ENCODE measurements at regions not wholly inside any gene's neighbourhood (a gene's known extent, or its start where the extent isn't known, plus 50 kb on each side); places are given as distances from the start of the nearest gene placed in this dataset.

- no peak overlapping the region for H3K4me3 Mint-ChIP-seq
- H3K36me3 Mint-ChIP-seq, result no peaks in the 10 kb centered on the region
- intact Hi-C loops (cut with micrococcal nuclease), result loop anchor here (10.0 kb wide), 3 partner anchors 163 to 673 kb away; partner anchors contain the start of gene BCL11A (in 1 of the 2)
- Histone ChIP-seq H3K4me1 (ENCODE audit: control insufficient read depth in 2 of 2, insufficient read depth in 2 of 2, low read length in 2 of 2) (peaks cover 0 to 21% of the 10 kb centered on the region in 2 donors), H3K9me3 (ENCODE audit: control insufficient read depth in 2 of 3, low read length in 3 of 3) (no peaks in the 10 kb centered on the region), H3K4me3 (ENCODE audit: low read length) (no peak overlapping the region), H3K36me3 (ENCODE audit: control insufficient read depth in 2 of 3, insufficient read depth in 3 of 3, low read length in 3 of 3) (no peaks in the 10 kb centered on the region), H3K27ac (ENCODE audit: low read depth, low read length) (no peak overlapping the region), H3K27me3 (ENCODE audit: control insufficient read depth in 2 of 2, insufficient read depth in 2 of 2, low read length in 2 of 2) (no peaks in the 10 kb centered on the region)
- DNase-seq (no peak), ATAC-seq (no peak)
- H3K27ac Mint-ChIP-seq, result peak overlapping the region in 1 of 9 donors; percentile 26
- peaks cover 14 to 35% (median 31%) of the 10 kb centered on the region in 7 donors for H3K4me1 Mint-ChIP-seq
- ChIA-PET CTCF (no interaction called here), POLR2A (no interaction called here)
- peaks cover 0 to 5% (median 0%) of the 10 kb centered on the region in 5 donors for H3K27me3 Mint-ChIP-seq
- H3K9me3 Mint-ChIP-seq, result peaks cover 0 to 5% (median 0%) of the 10 kb centered on the region in 11 donors
Measured at GRCh38 chr2:59882279-59882678, 671.2 kb downstream of the BCL11A start.

- peak overlapping the region in 1 of 9 donors; percentile 38 for H3K27ac Mint-ChIP-seq
- Histone ChIP-seq H3K27me3 (ENCODE audit: control insufficient read depth in 2 of 2, insufficient read depth in 2 of 2, low read length in 2 of 2) (no peaks in the 10 kb centered on the region), H3K27ac (ENCODE audit: low read depth, low read length) (no peak overlapping the region), H3K9me3 (ENCODE audit: control insufficient read depth in 2 of 3, low read length in 3 of 3) (no peaks in the 10 kb centered on the region), H3K36me3 (ENCODE audit: control insufficient read depth in 2 of 3, insufficient read depth in 3 of 3, low read length in 3 of 3) (no peaks in the 10 kb centered on the region), H3K4me1 (ENCODE audit: control insufficient read depth in 2 of 2, insufficient read depth in 2 of 2, low read length in 2 of 2) (peaks cover 0 to 11% of the 10 kb centered on the region in 2 donors), H3K4me3 (ENCODE audit: low read length) (no peak overlapping the region)
- H3K9me3 Mint-ChIP-seq, result peaks cover 0 to 7% (median 0%) of the 10 kb centered on the region in 11 donors
- no peak overlapping the region for H3K4me3 Mint-ChIP-seq
- peaks cover 0 to 4% (median 0%) of the 10 kb centered on the region in 5 donors for H3K27me3 Mint-ChIP-seq
- ATAC-seq (no peak), DNase-seq (no peak)
- no peaks in the 10 kb centered on the region for H3K36me3 Mint-ChIP-seq
- peaks cover 9 to 26% (median 22%) of the 10 kb centered on the region in 7 donors for H3K4me1 Mint-ChIP-seq
- intact Hi-C loops (cut with micrococcal nuclease), result loop anchor here (10.0 kb wide), 3 partner anchors 164 to 674 kb away; partner anchors contain the start of gene BCL11A (in 1 of the 2)
- ChIA-PET CTCF (no interaction called here), POLR2A (interaction anchor here (0.7 kb wide), 1 partner anchor 32 kb away, joined by 4 read pairs; no protein-coding TSS in a partner anchor)
Measured at GRCh38 chr2:59881218-59881617, 672.2 kb downstream of the BCL11A start.

- Histone ChIP-seq H3K4me3 (ENCODE audit: low read length) (no peak overlapping the region), H3K9me3 (ENCODE audit: control insufficient read depth in 2 of 3, low read length in 3 of 3) (no peaks in the 10 kb centered on the region), H3K27ac (ENCODE audit: low read depth, low read length) (no peak overlapping the region), H3K36me3 (ENCODE audit: control insufficient read depth in 2 of 3, insufficient read depth in 3 of 3, low read length in 3 of 3) (no peaks in the 10 kb centered on the region), H3K4me1 (ENCODE audit: control insufficient read depth in 2 of 2, insufficient read depth in 2 of 2, low read length in 2 of 2) (no peaks in the 10 kb centered on the region), H3K27me3 (ENCODE audit: control insufficient read depth in 2 of 2, insufficient read depth in 2 of 2, low read length in 2 of 2) (no peaks in the 10 kb centered on the region)
- Mint-ChIP-seq H3K27me3 (peaks cover 0 to 4% (median 0%) of the 10 kb centered on the region in 5 donors), H3K4me1 (peaks cover 0 to 14% (median 12%) of the 10 kb centered on the region in 7 donors), H3K27ac (no peak overlapping the region), H3K4me3 (no peak overlapping the region), H3K9me3 (peaks cover 0 to 7% (median 0%) of the 10 kb centered on the region in 11 donors), H3K36me3 (no peaks in the 10 kb centered on the region)
- intact Hi-C loops (cut with micrococcal nuclease), result loop anchor here (10.0 kb wide), 3 partner anchors 165 to 675 kb away; partner anchors contain the start of gene BCL11A (in 1 of the 2)
- ChIA-PET POLR2A (interaction anchor here (0.7 kb wide), 1 partner anchor 158 kb away, joined by 3 read pairs; no protein-coding TSS in a partner anchor), CTCF (interaction anchor here (1.0 kb wide), 1 partner anchor 8 kb away, joined by 3 read pairs; no protein-coding TSS in a partner anchor)
- DNase-seq (no peak), ATAC-seq (no peak)
Measured at GRCh38 chr2:59879700-59880131, 673.7 kb downstream of the BCL11A start.

- POLR2A ChIA-PET, result no interaction called here
- H3K36me3 Mint-ChIP-seq, result no peaks in the 10 kb centered on the region
- intact Hi-C loops (cut with micrococcal nuclease), result no loop called here
Measured at GRCh38 chr2:59875836-59876235, 677.6 kb downstream of the BCL11A start.

GRCh38 chr2:59874971-59875755, 678.3 kb downstream of the BCL11A start:
- Mint-ChIP-seq H3K36me3 (no peaks in the 10 kb centered on the region), H3K9me3 (peaks cover 0 to 7% (median 0%) of the 10 kb centered on the region in 11 donors), H3K4me1 (peaks cover 0 to 7% (median 5%) of the 10 kb centered on the region in 7 donors), H3K4me3 (no peak overlapping the region), H3K27me3 (peaks cover 0 to 1% (median 0%) of the 10 kb centered on the region in 5 donors), H3K27ac (peak overlapping the region in 1 of 9 donors; percentile 62)
- intact Hi-C loops (cut with micrococcal nuclease), result no loop called here
- ChIA-PET CTCF (no interaction called here), POLR2A (no interaction called here)
- ATAC-seq (no peak), DNase-seq (no peak)
- Histone ChIP-seq H3K27me3 (ENCODE audit: control insufficient read depth in 2 of 2, insufficient read depth in 2 of 2, low read length in 2 of 2) (no peaks in the 10 kb centered on the region), H3K4me3 (ENCODE audit: low read length) (no peak overlapping the region), H3K4me1 (ENCODE audit: control insufficient read depth in 2 of 2, insufficient read depth in 2 of 2, low read length in 2 of 2) (no peaks in the 10 kb centered on the region), H3K27ac (ENCODE audit: low read depth, low read length) (no peak overlapping the region), H3K36me3 (ENCODE audit: control insufficient read depth in 2 of 3, insufficient read depth in 3 of 3, low read length in 3 of 3) (no peaks in the 10 kb centered on the region), H3K9me3 (ENCODE audit: control insufficient read depth in 2 of 3, low read length in 3 of 3) (no peaks in the 10 kb centered on the region)

More at GRCh38 chr2:59875836-59876235, 677.6 kb downstream of the BCL11A start:
- Mint-ChIP-seq H3K4me1 (peaks cover 0 to 7% (median 5%) of the 10 kb centered on the region in 7 donors), H3K4me3 (no peak overlapping the region), H3K27me3 (peaks cover 0 to 1% (median 0%) of the 10 kb centered on the region in 5 donors), H3K27ac (peak overlapping the region in 1 of 9 donors; percentile 62), H3K9me3 (peaks cover 0 to 7% (median 0%) of the 10 kb centered on the region in 11 donors)
- CTCF ChIA-PET, result no interaction called here
- Histone ChIP-seq H3K27me3 (ENCODE audit: control insufficient read depth in 2 of 2, insufficient read depth in 2 of 2, low read length in 2 of 2) (no peaks in the 10 kb centered on the region), H3K4me3 (ENCODE audit: low read length) (no peak overlapping the region), H3K27ac (ENCODE audit: low read depth, low read length) (no peak overlapping the region), H3K9me3 (ENCODE audit: control insufficient read depth in 2 of 3, low read length in 3 of 3) (no peaks in the 10 kb centered on the region), H3K4me1 (ENCODE audit: control insufficient read depth in 2 of 2, insufficient read depth in 2 of 2, low read length in 2 of 2) (no peaks in the 10 kb centered on the region), H3K36me3 (ENCODE audit: control insufficient read depth in 2 of 3, insufficient read depth in 3 of 3, low read length in 3 of 3) (no peaks in the 10 kb centered on the region)
- no peak for DNase-seq
- ATAC-seq, result no peak

- Mint-ChIP-seq H3K36me3 (no peaks in the 10 kb centered on the region), H3K9me3 (peaks cover 0 to 7% (median 0%) of the 10 kb centered on the region in 11 donors), H3K27ac (no peak overlapping the region), H3K4me3 (no peak overlapping the region), H3K27me3 (no peaks in the 10 kb centered on the region), H3K4me1 (peaks cover 0 to 7% (median 5%) of the 10 kb centered on the region in 7 donors)
- CTCF ChIA-PET, result no interaction called here
- ATAC-seq (no peak), DNase-seq (no peak)
- Histone ChIP-seq H3K27me3 (ENCODE audit: control insufficient read depth in 2 of 2, insufficient read depth in 2 of 2, low read length in 2 of 2) (no peaks in the 10 kb centered on the region), H3K4me1 (ENCODE audit: control insufficient read depth in 2 of 2, insufficient read depth in 2 of 2, low read length in 2 of 2) (no peaks in the 10 kb centered on the region), H3K9me3 (ENCODE audit: control insufficient read depth in 2 of 3, low read length in 3 of 3) (no peaks in the 10 kb centered on the region), H3K36me3 (ENCODE audit: control insufficient read depth in 2 of 3, insufficient read depth in 3 of 3, low read length in 3 of 3) (no peaks in the 10 kb centered on the region), H3K4me3 (ENCODE audit: low read length) (no peak overlapping the region), H3K27ac (ENCODE audit: low read depth, low read length) (no peak overlapping the region)
- intact Hi-C loops (cut with micrococcal nuclease), result no loop called here
- POLR2A ChIA-PET, result no interaction called here
Measured at GRCh38 chr2:59874361-59874760, 679.1 kb downstream of the BCL11A start.

All from naive thymus-derived CD4-positive, alpha-beta T cell (primary cell).